PC-3 (cell line): ENCODE measurements at regions not wholly inside any gene's neighbourhood (a gene's known extent, or its start where the extent isn't known, plus 50 kb on each side); places are given as distances from the start of the nearest gene placed in this dataset.

ENCODE experiments used
- CTCF ChIP-seq: fragments of 300-600 bp; sonication (generic); conservative IDR thresholded peaks from 2 replicates; pipeline ENCODE4 v1.5.1; 2017; ENCODE audit warnings: antibody characterized with exemption, low read depth, mild to moderate bottlenecking, low read length
- EZH2 ChIP-seq: fragments of 300-600 bp; sonication (generic); IDR thresholded peaks from one replicate; pipeline ENCODE4 v1.6.1; 2017; ENCODE audit warnings: antibody characterized with exemption, mild to moderate bottlenecking, low read length; ENCODE audit not compliant: unreplicated experiment
- EZH2phosphoT487 ChIP-seq: fragments of 300-600 bp; sonication (generic); IDR thresholded peaks from 2 replicates; pipeline ENCODE4 v1.6.1; 2018; ENCODE audit warnings: mild to moderate bottlenecking, antibody characterized with exemption, low read length, borderline replicate concordance

- no peak for TF ChIP-seq CTCF
- no peak for TF ChIP-seq EZH2
- TF ChIP-seq EZH2phosphoT487: no peak
Observed at GRCh38 chr18:24885276-24885675, 424.8 kb downstream of the HRH4 start.
